Astrocyte of the spinal cord (primary cell): ENCODE measurements at regions not wholly inside any gene's neighbourhood (a gene's known extent, or its start where the extent isn't known, plus 50 kb on each side); places are given as distances from the start of the nearest gene placed in this dataset.

Experiments
- DNase-seq: peaks from one replicate; pipeline ENCODE4 v3.0.0; 2011; ENCODE audit warnings: low read depth, low spot score
- H3K4me3 ChIP-seq: 2 replicates; pipeline ENCODE4 v1.5.1; 2011; ENCODE audit warnings: low read depth, mild to moderate bottlenecking, low read length, moderate library complexity
- in situ Hi-C: cut with HindIII; loops from 2 replicates; pipeline ENCODE4 v1.10.0; 2017; ENCODE audit warnings: low sequenced_read_pairs
- TF ChIP-seq, protein P1 (sequence below): IDR thresholded peaks from 2 replicates; pipeline ENCODE4 v1.5.1; 2012; ENCODE audit warnings: low read depth, mild to moderate bottlenecking, low read length, inconsistent platforms

DNA sequence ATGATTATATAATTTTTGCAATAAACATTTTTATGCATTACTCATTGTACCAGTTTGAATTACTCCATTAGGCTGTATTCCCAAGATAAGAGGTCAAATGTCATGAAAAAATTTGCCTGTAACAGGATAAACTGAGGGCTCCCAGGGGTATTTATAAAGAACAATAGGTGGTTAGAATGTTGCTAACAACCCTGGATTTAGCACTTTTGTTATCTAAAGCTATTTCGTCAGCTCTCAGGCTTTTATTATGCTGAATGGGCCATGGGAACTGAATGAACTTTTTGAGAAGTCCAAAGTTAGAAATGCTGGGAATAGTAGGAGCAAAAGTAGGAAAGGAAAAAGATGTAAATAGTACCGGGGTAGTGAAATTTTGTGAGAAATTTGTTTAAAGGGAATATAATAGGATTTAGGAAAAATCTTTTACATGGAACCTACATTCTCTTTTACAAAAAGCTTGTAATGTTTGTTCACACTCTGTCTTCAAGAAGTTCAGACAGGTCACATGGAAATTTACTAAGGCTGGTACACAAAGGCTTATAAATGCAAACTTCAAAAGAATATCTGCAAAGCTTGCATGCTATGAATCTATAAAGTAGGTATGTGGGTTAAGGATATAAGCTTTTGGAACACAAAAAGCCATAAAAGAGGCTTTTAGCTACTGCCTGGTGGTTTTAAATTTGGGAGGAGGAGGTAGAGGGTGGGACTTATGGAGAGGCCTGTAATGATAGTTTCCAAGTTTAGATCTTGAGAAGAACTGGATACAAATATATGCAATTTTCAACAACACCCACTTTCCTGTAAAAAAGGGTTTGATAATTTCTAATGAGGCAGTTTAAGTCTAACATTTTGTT lies 445.8 kb upstream of the NAALADL2 start:
- TF ChIP-seq, protein P1, sequence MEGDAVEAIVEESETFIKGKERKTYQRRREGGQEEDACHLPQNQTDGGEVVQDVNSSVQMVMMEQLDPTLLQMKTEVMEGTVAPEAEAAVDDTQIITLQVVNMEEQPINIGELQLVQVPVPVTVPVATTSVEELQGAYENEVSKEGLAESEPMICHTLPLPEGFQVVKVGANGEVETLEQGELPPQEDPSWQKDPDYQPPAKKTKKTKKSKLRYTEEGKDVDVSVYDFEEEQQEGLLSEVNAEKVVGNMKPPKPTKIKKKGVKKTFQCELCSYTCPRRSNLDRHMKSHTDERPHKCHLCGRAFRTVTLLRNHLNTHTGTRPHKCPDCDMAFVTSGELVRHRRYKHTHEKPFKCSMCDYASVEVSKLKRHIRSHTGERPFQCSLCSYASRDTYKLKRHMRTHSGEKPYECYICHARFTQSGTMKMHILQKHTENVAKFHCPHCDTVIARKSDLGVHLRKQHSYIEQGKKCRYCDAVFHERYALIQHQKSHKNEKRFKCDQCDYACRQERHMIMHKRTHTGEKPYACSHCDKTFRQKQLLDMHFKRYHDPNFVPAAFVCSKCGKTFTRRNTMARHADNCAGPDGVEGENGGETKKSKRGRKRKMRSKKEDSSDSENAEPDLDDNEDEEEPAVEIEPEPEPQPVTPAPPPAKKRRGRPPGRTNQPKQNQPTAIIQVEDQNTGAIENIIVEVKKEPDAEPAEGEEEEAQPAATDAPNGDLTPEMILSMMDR: no peak
- in situ Hi-C loops: no loop called here
- DNase-seq: no peak
- no peak overlapping the region for H3K4me3 ChIP-seq

DNA sequence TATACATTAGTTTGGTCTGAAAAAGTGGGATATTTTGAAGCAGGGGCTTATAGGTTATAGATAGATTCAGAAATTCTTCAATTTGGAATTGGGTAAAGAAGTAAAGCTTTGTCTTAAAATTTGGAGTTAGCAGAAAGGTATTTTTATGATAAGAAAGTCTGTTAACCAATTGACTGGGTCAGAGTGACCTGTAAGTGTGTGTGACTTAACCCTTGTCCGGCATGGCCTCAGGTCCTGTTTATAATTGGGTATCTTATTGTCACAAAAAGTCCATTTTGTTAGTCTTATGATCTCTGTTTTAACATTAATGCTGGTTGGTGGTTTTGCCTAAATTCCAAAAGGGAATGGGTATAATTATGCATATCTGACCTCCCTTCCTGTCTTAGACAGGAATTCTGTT lies 444.2 kb upstream of the NAALADL2 start:
- DNase-seq: no peak
- no peak overlapping the region for H3K4me3 ChIP-seq
- in situ Hi-C loops: no loop called here
- TF ChIP-seq, protein P1: no peak

DNA sequence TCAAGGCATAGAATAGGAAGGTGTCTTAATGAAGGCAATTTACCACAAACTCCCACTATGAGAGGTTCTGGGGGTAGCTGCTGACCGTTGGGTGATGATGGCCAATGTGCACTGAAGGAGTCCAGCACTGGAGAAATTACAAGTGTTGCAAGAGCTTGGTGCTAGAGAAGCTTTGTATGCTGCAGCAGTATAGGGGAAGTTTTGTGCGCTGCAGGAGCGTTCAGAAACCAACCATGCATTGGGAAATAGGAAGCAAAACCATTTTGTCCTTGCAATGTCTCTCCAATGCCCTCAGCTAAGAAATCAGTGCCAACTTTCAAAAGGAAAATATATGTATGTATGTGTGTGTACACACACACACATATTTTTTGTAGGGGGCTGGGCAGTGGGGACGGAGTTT lies 441.6 kb upstream of the NAALADL2 start:
- no peak for DNase-seq
- in situ Hi-C loops: no loop called here
- TF ChIP-seq, protein P1: no peak

DNA sequence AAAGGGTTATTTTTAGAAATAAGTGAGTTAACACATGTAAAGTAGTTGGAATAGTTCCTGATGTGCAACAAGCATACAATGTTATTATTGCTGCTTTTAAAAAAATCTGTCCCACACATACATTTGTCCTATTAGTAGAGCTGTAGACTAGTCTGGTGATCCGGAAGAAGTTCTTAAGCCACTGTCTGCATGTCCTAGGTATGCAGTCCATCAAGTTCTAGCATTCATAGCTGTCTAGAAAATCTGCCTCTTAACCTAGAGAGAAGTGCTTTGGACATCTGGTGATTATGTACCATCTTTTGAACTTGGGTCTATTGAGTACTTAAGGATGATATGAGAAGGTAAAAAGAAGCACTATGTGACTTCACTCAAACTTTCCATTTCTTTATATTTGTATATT lies 439.9 kb upstream of the NAALADL2 start:
- DNase-seq: no peak
- TF ChIP-seq, protein P1: no peak
- H3K4me3 ChIP-seq: no peak overlapping the region
- in situ Hi-C loops: no loop called here

More for the DNA sequence above, 441.6 kb upstream of the NAALADL2 start:
- no peak overlapping the region for H3K4me3 ChIP-seq

DNA sequence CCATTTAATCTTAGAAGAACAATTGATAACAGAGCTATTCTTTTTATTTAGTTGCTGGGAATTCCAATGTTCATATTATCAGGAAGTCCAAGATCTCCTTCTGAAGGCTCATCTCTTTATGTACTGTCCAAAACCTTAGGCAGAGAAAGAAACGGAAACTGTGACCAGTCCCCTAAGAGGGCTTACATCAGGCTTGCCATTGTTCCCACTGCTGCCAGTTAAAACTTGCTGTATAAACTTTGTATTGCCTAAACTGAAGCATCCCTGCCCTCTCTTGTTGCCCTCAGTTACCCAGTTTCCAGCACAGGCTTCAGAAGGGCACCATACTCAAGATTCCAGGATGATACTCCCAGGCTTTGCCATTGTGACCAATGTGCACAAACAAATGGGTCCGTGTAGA lies 435.2 kb upstream of the NAALADL2 start:
- TF ChIP-seq, protein P1: no peak
- in situ Hi-C loops: no loop called here
- H3K4me3 ChIP-seq: no peak overlapping the region
- no peak for DNase-seq

DNA sequence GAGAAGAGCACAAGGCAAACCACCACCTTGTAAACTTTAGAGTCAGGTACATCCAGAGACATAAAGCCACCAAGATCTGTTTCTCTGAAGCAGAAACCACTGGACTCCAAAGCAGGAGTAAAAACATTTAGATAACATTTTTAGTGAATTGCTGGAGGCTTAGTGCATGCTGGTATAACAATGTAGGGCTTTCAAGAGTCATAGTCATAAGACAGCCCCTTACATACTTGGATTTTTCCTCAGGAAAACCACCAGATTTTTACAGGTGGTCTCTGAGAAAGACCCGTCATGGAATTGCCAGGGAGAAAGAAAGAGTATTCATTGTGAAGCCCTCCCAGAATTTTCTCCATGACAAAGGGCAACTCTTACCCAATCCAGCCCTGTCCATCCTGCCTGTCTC lies 434.5 kb upstream of the NAALADL2 start:
- in situ Hi-C loops: no loop called here
- no peak for DNase-seq
- TF ChIP-seq, protein P1: no peak
- no peak overlapping the region for H3K4me3 ChIP-seq
